Progenitor cell of endocrine pancreas (in vitro differentiated cells): ENCODE measurements at regions not wholly inside any gene's neighbourhood (a gene's known extent, or its start where the extent isn't known, plus 50 kb on each side); places are given as distances from the start of the nearest gene placed in this dataset.

Experiments used
- DNase-seq: peaks from one replicate; pipeline ENCODE4 v3.0.0; 2021; ENCODE audit warnings: low spot score; ENCODE audit not compliant: unreplicated experiment
- H3K27ac Mint-ChIP-seq: 2 replicates; pipeline ENCODE4 v1.8.0; 2021; ENCODE audit warnings: mild to moderate bottlenecking, moderate library complexity, mixed read lengths
- H3K27me3 Mint-ChIP-seq: 2 replicates; pipeline ENCODE4 v1.8.0; 2021; ENCODE audit warnings: mixed read lengths
- H3K36me3 Mint-ChIP-seq: 2 replicates; pipeline ENCODE4 v1.8.0; 2022; ENCODE audit warnings: mixed read lengths; ENCODE audit not compliant: insufficient read depth
- H3K4me1 Mint-ChIP-seq: 2 replicates; pipeline ENCODE4 v1.8.0; 2021; ENCODE audit warnings: low read depth, mixed read lengths
- H3K4me3 Mint-ChIP-seq: 2 replicates; pipeline ENCODE4 v1.8.0; 2021; ENCODE audit warnings: low read depth, mild to moderate bottlenecking, moderate library complexity, mixed read lengths
- H3K9me3 Mint-ChIP-seq: 2 replicates; pipeline ENCODE4 v1.8.0; 2021; ENCODE audit warnings: low read depth, mixed read lengths
- TF ChIP-seq, protein P1 (sequence below): fragments of 200-600 bp; sonication (generic); IDR thresholded peaks from one replicate; pipeline ENCODE4 v1.5.0; 2021; ENCODE audit warnings: antibody characterized with exemption, mild to moderate bottlenecking; ENCODE audit not compliant: unreplicated experiment

DNA sequence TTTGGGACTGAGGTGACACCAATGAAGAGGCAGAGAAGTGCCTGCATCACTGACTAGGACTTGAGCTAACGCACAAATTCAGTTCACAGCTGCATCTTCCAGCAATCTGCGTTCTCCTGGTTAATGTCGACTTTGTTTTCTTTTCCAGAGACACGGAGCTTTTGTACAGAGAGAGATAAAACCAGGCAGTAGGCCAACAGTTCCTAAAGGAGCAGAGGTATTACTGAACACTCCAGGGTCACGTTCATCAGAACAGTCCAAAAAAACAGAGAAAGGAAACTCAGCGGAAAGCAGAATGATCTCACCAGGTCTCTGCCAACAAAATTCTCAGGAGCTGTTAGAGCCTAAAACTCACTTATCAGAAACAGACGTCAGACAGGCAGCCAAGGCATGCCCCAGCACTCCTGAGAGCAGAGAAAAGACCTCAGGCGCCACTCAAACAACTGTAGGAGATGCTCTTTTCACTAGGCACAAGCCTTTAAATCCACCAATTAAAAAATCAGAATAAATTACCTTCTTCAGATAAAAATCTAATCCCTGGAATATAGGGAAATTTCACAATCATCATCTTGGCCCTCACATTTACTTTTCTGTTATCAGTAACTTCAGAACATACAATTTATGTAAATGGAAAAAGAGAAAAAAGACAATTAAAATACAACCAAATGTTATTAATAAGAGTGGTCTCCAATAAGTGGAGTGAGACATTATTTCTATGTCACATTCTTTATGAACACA lies 95.9 kb upstream of the SPTBN1 start:
- TF ChIP-seq, protein P1, sequence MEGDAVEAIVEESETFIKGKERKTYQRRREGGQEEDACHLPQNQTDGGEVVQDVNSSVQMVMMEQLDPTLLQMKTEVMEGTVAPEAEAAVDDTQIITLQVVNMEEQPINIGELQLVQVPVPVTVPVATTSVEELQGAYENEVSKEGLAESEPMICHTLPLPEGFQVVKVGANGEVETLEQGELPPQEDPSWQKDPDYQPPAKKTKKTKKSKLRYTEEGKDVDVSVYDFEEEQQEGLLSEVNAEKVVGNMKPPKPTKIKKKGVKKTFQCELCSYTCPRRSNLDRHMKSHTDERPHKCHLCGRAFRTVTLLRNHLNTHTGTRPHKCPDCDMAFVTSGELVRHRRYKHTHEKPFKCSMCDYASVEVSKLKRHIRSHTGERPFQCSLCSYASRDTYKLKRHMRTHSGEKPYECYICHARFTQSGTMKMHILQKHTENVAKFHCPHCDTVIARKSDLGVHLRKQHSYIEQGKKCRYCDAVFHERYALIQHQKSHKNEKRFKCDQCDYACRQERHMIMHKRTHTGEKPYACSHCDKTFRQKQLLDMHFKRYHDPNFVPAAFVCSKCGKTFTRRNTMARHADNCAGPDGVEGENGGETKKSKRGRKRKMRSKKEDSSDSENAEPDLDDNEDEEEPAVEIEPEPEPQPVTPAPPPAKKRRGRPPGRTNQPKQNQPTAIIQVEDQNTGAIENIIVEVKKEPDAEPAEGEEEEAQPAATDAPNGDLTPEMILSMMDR, result no peak
- Mint-ChIP-seq H3K4me3 (no peak overlapping the region), H3K9me3 (peaks cover 2% of the 10 kb centered on the region), H3K27me3 (no peaks in the 10 kb centered on the region), H3K36me3 (no peaks in the 10 kb centered on the region), H3K4me1 (no peaks in the 10 kb centered on the region), H3K27ac (no peak overlapping the region)
- no peak for DNase-seq

DNA sequence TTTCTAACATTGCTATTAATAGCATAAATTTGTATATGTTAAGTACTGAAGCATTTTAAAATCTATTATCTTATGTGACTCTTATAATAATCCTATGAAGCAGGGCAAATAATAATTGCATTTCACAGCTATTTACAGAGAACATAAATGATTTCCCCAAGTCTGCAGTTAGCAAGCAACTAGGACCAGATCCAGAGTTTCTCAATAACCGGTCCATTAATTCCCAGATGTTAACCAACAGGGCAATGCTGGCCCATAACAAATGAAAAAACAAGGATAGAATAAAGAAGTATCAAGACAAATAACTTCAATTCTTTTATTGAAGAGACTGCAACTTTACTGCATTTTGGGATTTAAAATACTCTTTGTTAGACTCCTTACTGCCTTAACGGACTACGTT lies 91.7 kb upstream of the SPTBN1 start:
- H3K9me3 Mint-ChIP-seq, result peaks cover 25% of the 10 kb centered on the region
- H3K4me1 Mint-ChIP-seq, result no peaks in the 10 kb centered on the region
- no peak overlapping the region for H3K4me3 Mint-ChIP-seq
- H3K36me3 Mint-ChIP-seq, result no peaks in the 10 kb centered on the region
- DNase-seq, result no peak
- TF ChIP-seq, protein P1, result no peak
- no peaks in the 10 kb centered on the region for H3K27me3 Mint-ChIP-seq
- no peak overlapping the region for H3K27ac Mint-ChIP-seq

DNA sequence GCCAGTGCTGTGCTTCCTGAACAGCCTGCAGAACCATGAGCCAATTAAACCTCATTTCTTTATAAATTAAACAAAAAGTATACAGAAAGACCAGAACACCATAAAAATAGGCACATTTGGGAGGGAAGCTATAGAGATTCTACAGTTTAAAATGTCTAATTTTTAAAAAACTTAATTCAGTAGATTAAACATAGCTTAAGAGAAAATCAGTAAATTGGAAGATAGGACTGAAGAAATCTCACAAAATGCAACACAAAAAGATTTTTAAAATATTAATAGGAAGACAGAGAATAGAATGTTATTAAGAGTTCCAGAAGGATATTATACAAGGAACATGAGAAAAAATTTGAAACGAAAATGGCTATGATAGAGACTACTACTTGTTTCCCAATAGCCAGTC lies 90.5 kb upstream of the SPTBN1 start:
- Mint-ChIP-seq H3K4me1 (no peaks in the 10 kb centered on the region), H3K27ac (no peak overlapping the region), H3K4me3 (no peak overlapping the region), H3K9me3 (peaks cover 25% of the 10 kb centered on the region), H3K27me3 (no peaks in the 10 kb centered on the region), H3K36me3 (no peaks in the 10 kb centered on the region)
- no peak for DNase-seq
- TF ChIP-seq, protein P1, result no peak

DNA sequence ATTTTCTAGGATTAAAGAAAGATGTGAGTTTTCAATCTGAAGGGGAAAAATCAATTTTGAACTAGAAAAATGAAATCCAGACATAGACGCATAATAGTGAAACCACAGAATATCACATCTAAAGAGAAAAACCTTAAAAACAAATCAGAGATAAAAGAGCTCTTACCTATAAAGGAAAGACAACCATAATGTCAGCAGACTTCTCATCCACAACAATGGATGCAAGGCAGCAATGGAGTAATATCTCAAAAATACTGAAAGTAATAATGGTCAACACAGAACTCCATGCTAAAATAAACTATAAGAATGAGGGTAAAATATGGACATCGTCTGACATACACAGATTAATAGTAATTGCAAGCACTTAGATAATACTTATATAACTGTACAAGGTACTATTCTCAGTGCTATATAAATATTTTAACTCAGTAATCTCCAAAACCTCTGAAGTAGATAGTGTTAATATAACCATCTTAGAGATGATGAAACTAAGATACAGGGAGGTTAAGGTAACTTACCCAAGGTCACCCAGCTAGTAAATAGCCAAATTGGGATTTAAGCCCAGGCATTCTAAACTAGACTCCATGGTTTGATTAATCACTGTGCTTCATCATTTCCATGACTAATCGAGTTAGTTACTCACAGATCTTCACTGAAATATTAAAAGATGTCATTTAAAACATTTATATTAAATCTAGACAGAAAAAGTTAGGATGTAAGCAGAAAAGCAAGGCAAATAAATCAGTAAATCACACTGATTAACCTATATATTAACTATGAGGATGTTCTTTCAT lies 89.4 kb upstream of the SPTBN1 start:
- no peak overlapping the region for H3K4me3 Mint-ChIP-seq
- no peak for DNase-seq
- H3K9me3 Mint-ChIP-seq, result peaks cover 25% of the 10 kb centered on the region
- no peaks in the 10 kb centered on the region for H3K27me3 Mint-ChIP-seq
- no peaks in the 10 kb centered on the region for H3K36me3 Mint-ChIP-seq
- TF ChIP-seq, protein P1, result no peak
- H3K4me1 Mint-ChIP-seq, result no peaks in the 10 kb centered on the region
- H3K27ac Mint-ChIP-seq, result no peak overlapping the region

DNA sequence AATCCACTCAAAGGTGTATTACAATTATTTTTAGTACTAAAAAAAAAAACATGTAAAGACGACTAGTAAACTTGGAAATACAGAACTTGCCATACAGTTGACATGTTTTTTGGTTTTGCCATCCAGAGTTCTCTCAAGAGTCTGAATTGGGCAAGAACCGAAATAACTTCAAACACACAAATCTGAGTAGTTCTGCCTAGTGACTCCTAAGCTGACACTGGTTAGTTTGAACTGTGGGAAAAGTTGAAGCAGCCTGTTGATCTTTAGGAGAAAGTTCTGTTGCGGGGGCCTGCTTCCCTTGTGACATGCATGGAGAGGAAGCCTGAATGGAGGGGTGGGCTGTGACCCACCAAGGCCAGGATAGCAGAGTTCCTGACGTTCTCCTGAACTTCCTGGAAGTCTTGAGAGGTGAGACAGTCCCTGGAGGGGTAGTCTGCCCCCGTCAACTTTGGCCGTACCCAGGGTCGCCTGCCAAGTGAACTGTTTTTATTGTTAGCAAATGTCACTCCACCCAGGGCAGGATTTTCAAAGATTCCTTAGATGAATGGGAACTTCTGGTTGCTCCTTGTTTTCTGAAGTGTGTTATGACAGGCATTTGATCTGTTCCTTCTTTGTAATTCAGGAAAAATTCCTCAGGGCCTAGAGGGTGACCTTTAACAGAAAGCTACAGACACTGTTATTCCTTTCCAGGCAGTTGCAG lies 85.6 kb upstream of the SPTBN1 start:
- H3K36me3 Mint-ChIP-seq, result no peaks in the 10 kb centered on the region
- peaks cover 19% of the 10 kb centered on the region for H3K9me3 Mint-ChIP-seq
- no peak overlapping the region for H3K27ac Mint-ChIP-seq
- peaks cover 12% of the 10 kb centered on the region for H3K27me3 Mint-ChIP-seq
- no peaks in the 10 kb centered on the region for H3K4me1 Mint-ChIP-seq
- no peak for DNase-seq
- no peak overlapping the region for H3K4me3 Mint-ChIP-seq
- TF ChIP-seq, protein P1, result no peak
